Osteocyte (in vitro differentiated cells): ENCODE measurements at regions not wholly inside any gene's neighbourhood (a gene's known extent, or its start where the extent isn't known, plus 50 kb on each side); places are given as distances from the start of the nearest gene placed in this dataset.
A peak's percentile ranks its signal among the peaks of the same experiment; 100 is the strongest.
"Not testable (repeated sequence)": the region's sequence is repeated elsewhere in the genome, so short reads cannot be mapped to it uniquely, and the experiment has no call there.

Experiments used
- DNase-seq: peaks from one replicate; pipeline ENCODE4 v3.0.0; 2021; ENCODE audit warnings: mixed read lengths; ENCODE audit not compliant: unreplicated experiment; ENCODE audit errors: extremely low spot score
- H3K27ac Mint-ChIP-seq: one replicate; pipeline ENCODE4 v1.8.0; 2021; ENCODE audit warnings: mild to moderate bottlenecking, mixed read lengths; ENCODE audit not compliant: unreplicated experiment
- H3K27me3 Mint-ChIP-seq: one replicate; pipeline ENCODE4 v1.8.0; 2021; ENCODE audit warnings: mixed read lengths; ENCODE audit not compliant: unreplicated experiment
- H3K36me3 Mint-ChIP-seq: one replicate; pipeline ENCODE4 v1.8.0; 2021; ENCODE audit warnings: mixed read lengths; ENCODE audit not compliant: unreplicated experiment
- H3K4me1 Mint-ChIP-seq: one replicate; pipeline ENCODE4 v1.8.0; 2021; ENCODE audit warnings: mixed read lengths; ENCODE audit not compliant: unreplicated experiment
- H3K4me3 Mint-ChIP-seq: one replicate; pipeline ENCODE4 v1.8.0; 2021; ENCODE audit warnings: mild to moderate bottlenecking, moderate library complexity, mixed read lengths; ENCODE audit not compliant: unreplicated experiment
- H3K9me3 Mint-ChIP-seq: one replicate; pipeline ENCODE4 v1.8.0; 2021; ENCODE audit warnings: mixed read lengths; ENCODE audit not compliant: unreplicated experiment
- CTCF ChIP-seq: fragments of 200-600 bp; sonication (generic); IDR thresholded peaks from 2 replicates; pipeline ENCODE4 v1.5.0; 2021; ENCODE audit warnings: antibody characterized with exemption, mild to moderate bottlenecking, moderate library complexity

- TF ChIP-seq CTCF: no peak
- Mint-ChIP-seq H3K4me1 (no peaks in the 10 kb centered on the region), H3K36me3 (no peaks in the 10 kb centered on the region), H3K27me3 (peaks cover 2% of the 10 kb centered on the region), H3K27ac (no peak overlapping the region), H3K9me3 (no peaks in the 10 kb centered on the region), H3K4me3 (no peak overlapping the region)
- DNase-seq: no peak
These were observed 182.4 kb downstream of the SKIDA1 start for GRCh38 chr10:21343087-21343486.

DNA sequence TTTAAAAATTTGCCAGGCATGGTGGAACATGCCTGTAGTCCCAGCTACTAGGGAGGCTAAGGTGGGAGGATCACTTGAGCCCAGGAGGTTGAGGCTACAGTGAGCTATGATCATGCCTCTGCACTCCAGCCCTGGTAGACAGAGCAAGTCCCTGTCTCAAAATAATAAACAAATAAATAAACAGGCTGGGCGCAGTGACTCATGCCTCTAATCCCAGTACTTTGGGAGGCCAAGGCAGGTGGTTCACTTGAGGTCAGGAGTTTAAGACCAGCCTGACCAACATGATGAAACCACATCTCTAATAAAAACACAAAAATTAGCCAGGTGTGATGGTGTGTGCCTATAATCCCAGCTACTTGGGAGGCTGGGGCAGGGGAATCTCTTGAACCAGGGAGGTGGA lies 183.0 kb downstream of the SKIDA1 start:
- H3K4me3 Mint-ChIP-seq, H3K4me1 Mint-ChIP-seq, H3K36me3 Mint-ChIP-seq, DNase-seq, H3K27ac Mint-ChIP-seq, H3K27me3 Mint-ChIP-seq, H3K9me3 Mint-ChIP-seq: not testable (repeated sequence)

DNA sequence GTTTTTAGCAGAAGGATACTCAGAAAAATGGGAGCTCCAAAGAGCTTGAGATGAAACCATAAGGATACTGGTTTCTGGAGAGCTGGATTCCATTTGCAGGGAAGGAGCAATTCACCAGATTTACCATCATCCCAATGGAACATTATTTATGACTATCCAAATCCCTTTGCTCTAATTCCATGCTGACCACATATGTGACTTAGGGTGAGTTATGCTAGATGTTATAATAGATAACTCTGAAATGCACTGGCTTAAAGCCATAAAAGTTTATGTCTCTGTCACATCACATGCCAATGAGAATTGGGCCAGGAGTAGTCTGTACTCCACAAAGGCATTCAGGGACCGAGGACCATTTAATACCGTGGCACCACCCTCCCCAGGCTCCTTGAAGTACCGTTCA lies 185.2 kb downstream of the SKIDA1 start:
- Mint-ChIP-seq H3K27me3 (peaks cover 2% of the 10 kb centered on the region), H3K36me3 (no peaks in the 10 kb centered on the region), H3K9me3 (no peaks in the 10 kb centered on the region), H3K4me1 (peaks cover 17% of the 10 kb centered on the region), H3K27ac (no peak overlapping the region), H3K4me3 (no peak overlapping the region)
- DNase-seq: no peak
- no peak for TF ChIP-seq CTCF

GRCh38 chr10:21337171-21337792 lies 188.2 kb downstream of the SKIDA1 start:
- Mint-ChIP-seq H3K4me1 (peaks cover 29% of the 10 kb centered on the region), H3K4me3 (no peak overlapping the region), H3K27me3 (no peaks in the 10 kb centered on the region), H3K9me3 (no peaks in the 10 kb centered on the region), H3K27ac (no peak overlapping the region), H3K36me3 (no peaks in the 10 kb centered on the region)
- TF ChIP-seq CTCF: no peak
- no peak for DNase-seq

DNA sequence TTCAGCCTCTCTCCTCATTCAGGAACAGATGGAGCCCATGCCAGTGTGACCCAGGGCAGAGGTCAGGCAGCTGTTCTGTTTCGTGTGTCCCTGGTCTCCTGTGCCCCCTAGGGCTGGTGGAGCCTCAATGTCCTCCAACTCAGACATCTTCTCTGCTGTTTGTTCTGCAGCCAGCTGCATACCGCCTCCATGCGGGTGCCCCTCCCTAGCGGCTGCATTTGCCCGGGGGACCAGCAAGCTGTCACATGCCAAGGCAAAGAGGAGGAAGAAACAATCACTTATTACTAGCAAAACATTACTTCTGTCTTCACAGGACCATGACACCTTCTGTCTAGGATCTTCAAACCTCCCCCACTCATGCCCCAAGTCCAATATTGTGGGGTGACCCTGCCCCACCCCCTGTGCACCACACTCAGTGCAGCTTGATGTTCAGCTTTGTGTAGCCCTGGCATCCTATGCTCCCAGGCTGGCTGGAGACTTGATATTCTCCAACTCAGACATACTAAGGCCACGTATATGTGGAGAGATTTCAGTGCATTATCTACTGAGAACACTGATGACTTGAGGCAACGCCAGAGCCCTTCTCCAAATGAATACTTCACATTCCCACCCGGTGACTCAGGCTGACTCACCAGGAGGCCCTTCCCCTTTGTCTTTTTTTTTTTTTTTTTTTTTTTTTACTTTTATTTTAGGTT lies 188.9 kb downstream of the SKIDA1 start:
- TF ChIP-seq CTCF: peak; percentile 28

More for the DNA sequence above, 188.9 kb downstream of the SKIDA1 start:
- Mint-ChIP-seq H3K4me3 (peak overlapping the region; percentile 38), H3K4me1 (peaks cover 33% of the 10 kb centered on the region), H3K27ac (peak overlapping the region; percentile 90), H3K9me3 (no peaks in the 10 kb centered on the region), H3K27me3 (no peaks in the 10 kb centered on the region), H3K36me3 (no peaks in the 10 kb centered on the region)
- DNase-seq: peak; percentile 86
